Panc1 (cell line): ENCODE measurements at regions not wholly inside any gene's neighbourhood (a gene's known extent, or its start where the extent isn't known, plus 50 kb on each side); places are given as distances from the start of the nearest gene placed in this dataset.

Experiments
- ATAC-seq: fragments of 200-7000 bp; cut with Tn5 transposase; 2 replicates; pipeline ENCODE4 v1.9.1; 2020; ENCODE audit warnings: mild to moderate bottlenecking, moderate library complexity
- BruUV-seq: library from RNA; stranded (reverse); fragments of 400-500 nt; replicated peaks from 2 replicates; lab custom pipeline; 2021; lab: Mats Ljungman, UMichigan
- CTCF ChIA-PET: fragments of 300-600 bp; sonication (Branson Sonifier 250); formaldehyde crosslinking; loops from one replicate; lab custom pipeline; 2022; ENCODE audit warnings: antibody characterized with exemption; lab: Charles Lee
- POLR2A ChIA-PET: fragments of 300-600 bp; sonication (Branson Sonifier 250); formaldehyde crosslinking; loops from one replicate; lab custom pipeline; 2022; ENCODE audit warnings: antibody characterized with exemption; lab: Charles Lee
- DNase-seq: peaks from one replicate; pipeline ENCODE4 v3.0.0-alpha.2; 2010; ENCODE audit warnings: low read depth, low spot score
- H3K27ac ChIP-seq: 2 replicates; pipeline ENCODE4 v1.5.1; 2011; ENCODE audit warnings: mild to moderate bottlenecking, low read length, inconsistent platforms
- H3K27me3 ChIP-seq: fragments of 200-500 bp; sonication (Bioruptor generic); 2 replicates; pipeline ENCODE4 v1.6.0; 2014; ENCODE audit warnings: low read length, inconsistent platforms; ENCODE audit not compliant: control insufficient read depth, insufficient read depth
- H3K36me3 ChIP-seq: fragments of 200-500 bp; sonication (Bioruptor generic); 2 replicates; pipeline ENCODE4 v1.5.1; 2014; ENCODE audit warnings: inconsistent platforms, mild to moderate bottlenecking, low read length, moderate library complexity; ENCODE audit not compliant: control insufficient read depth, insufficient read depth
- H3K4me1 ChIP-seq: 2 replicates; pipeline ENCODE4 v1.5.1; 2011; ENCODE audit warnings: inconsistent platforms, mild to moderate bottlenecking, low read length, moderate library complexity; ENCODE audit not compliant: control insufficient read depth, insufficient read depth
- H3K4me3 ChIP-seq, 2 experiments: 2 replicates each; pipeline ENCODE4 v1.5.1; 2011 to 2012; ENCODE audit warnings: low read depth in 2 of 2, low read length in 2 of 2, mild to moderate bottlenecking in 2 of 2, inconsistent platforms in 1 of 2, moderate library complexity in 1 of 2
- H3K9me3 ChIP-seq: fragments of 200-500 bp; sonication (Bioruptor generic); 2 replicates; pipeline ENCODE4 v1.5.1; 2014; ENCODE audit warnings: low read depth, mild to moderate bottlenecking, inconsistent platforms, low read length, moderate library complexity; ENCODE audit not compliant: control insufficient read depth, insufficient read depth
- POLR2AphosphoS5 ChIP-seq: IDR thresholded peaks from 2 replicates; pipeline ENCODE4 v1.6.1; 2012; ENCODE audit warnings: mild to moderate bottlenecking, low read depth, low read length, moderate library complexity
- SIN3A ChIP-seq: IDR thresholded peaks from 2 replicates; pipeline ENCODE4 v1.6.1; 2012; ENCODE audit warnings: low read depth, mild to moderate bottlenecking, low read length, moderate library complexity, borderline replicate concordance; ENCODE audit not compliant: insufficient read depth
- TCF7L2 ChIP-seq: IDR thresholded peaks from 2 replicates; pipeline ENCODE4 v1.6.1; 2011; ENCODE audit warnings: mild to moderate bottlenecking, low read depth, low read length, inconsistent platforms
- in situ Hi-C: cut with HindIII; loops from 2 replicates; pipeline ENCODE4 v1.10.0; 2016; ENCODE audit warnings: low sequenced_read_pairs, low pct_unique_long_range_greater_than_20kb
- intact Hi-C: fragments of 100-400 bp; cut with micrococcal nuclease; formaldehyde crosslinking; loops from one replicate; pipeline ENCODE4 v1.10.0; 2022; ENCODE audit not compliant: unreplicated experiment
- TF ChIP-seq, protein P1 (sequence below): fragments of 450-650 bp; IDR thresholded peaks from 2 replicates; pipeline ENCODE4 v1.5.1; 2017; ENCODE audit warnings: mild to moderate bottlenecking
- TF ChIP-seq, protein P2 (sequence below), 2 experiments: IDR thresholded peaks; 2 replicates each; pipeline ENCODE4 v1.6.1; 2011 to 2012; ENCODE audit warnings: low read depth in 2 of 2, control low read depth in 1 of 2, low read length in 1 of 2, mild to moderate bottlenecking in 1 of 2, moderate library complexity in 1 of 2; ENCODE audit not compliant: insufficient read depth in 1 of 2

DNA sequence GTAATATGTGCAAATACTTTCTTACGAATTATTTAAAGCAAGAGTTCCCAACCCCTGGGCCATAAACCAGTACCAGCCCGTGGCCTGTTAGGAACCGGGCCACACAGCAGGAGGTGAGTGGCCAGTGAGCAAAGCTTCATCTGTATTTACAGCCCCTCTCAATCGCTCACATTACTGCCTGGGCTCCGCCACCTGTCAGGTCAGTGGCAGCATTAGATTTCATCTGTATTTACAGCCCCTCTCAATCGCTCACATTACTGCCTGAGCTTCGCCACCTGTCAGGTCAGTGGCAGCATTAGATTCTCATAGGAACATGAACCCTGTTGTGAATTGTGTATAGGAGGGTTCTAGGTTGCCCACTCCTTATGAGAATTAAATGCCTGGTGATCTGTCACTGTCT is 142.0 kb downstream of the RNASET2 start:
- intact Hi-C loops, result no loop called here
- ChIA-PET POLR2A (no interaction called here), CTCF (no interaction called here)
- ATAC-seq, result no peak
- Histone ChIP-seq H3K36me3 (no peaks in the 10 kb centered on the region), H3K4me3 (no peak overlapping the region), H3K27ac (no peak overlapping the region), H3K27me3 (peaks cover 9% of the 10 kb centered on the region), H3K9me3 (no peaks in the 10 kb centered on the region), H3K4me1 (no peaks in the 10 kb centered on the region)
- no peak for DNase-seq
- TF ChIP-seq, protein P1, sequence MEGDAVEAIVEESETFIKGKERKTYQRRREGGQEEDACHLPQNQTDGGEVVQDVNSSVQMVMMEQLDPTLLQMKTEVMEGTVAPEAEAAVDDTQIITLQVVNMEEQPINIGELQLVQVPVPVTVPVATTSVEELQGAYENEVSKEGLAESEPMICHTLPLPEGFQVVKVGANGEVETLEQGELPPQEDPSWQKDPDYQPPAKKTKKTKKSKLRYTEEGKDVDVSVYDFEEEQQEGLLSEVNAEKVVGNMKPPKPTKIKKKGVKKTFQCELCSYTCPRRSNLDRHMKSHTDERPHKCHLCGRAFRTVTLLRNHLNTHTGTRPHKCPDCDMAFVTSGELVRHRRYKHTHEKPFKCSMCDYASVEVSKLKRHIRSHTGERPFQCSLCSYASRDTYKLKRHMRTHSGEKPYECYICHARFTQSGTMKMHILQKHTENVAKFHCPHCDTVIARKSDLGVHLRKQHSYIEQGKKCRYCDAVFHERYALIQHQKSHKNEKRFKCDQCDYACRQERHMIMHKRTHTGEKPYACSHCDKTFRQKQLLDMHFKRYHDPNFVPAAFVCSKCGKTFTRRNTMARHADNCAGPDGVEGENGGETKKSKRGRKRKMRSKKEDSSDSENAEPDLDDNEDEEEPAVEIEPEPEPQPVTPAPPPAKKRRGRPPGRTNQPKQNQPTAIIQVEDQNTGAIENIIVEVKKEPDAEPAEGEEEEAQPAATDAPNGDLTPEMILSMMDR, result no peak
- no peak for TF ChIP-seq TCF7L2
- TF ChIP-seq SIN3A, result no peak
- TF ChIP-seq, protein P2, sequence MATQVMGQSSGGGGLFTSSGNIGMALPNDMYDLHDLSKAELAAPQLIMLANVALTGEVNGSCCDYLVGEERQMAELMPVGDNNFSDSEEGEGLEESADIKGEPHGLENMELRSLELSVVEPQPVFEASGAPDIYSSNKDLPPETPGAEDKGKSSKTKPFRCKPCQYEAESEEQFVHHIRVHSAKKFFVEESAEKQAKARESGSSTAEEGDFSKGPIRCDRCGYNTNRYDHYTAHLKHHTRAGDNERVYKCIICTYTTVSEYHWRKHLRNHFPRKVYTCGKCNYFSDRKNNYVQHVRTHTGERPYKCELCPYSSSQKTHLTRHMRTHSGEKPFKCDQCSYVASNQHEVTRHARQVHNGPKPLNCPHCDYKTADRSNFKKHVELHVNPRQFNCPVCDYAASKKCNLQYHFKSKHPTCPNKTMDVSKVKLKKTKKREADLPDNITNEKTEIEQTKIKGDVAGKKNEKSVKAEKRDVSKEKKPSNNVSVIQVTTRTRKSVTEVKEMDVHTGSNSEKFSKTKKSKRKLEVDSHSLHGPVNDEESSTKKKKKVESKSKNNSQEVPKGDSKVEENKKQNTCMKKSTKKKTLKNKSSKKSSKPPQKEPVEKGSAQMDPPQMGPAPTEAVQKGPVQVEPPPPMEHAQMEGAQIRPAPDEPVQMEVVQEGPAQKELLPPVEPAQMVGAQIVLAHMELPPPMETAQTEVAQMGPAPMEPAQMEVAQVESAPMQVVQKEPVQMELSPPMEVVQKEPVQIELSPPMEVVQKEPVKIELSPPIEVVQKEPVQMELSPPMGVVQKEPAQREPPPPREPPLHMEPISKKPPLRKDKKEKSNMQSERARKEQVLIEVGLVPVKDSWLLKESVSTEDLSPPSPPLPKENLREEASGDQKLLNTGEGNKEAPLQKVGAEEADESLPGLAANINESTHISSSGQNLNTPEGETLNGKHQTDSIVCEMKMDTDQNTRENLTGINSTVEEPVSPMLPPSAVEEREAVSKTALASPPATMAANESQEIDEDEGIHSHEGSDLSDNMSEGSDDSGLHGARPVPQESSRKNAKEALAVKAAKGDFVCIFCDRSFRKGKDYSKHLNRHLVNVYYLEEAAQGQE (IDR thresholded peaks at IDR 0.05; ENCODE audit: insufficient read depth in 1 of 2, low read depth in 2 of 2, low read length in 1 of 2), result no peak
- TF ChIP-seq POLR2AphosphoS5, result no peak
- in situ Hi-C loops, result no loop called here
- BruUV-seq, result no TSS peak

DNA sequence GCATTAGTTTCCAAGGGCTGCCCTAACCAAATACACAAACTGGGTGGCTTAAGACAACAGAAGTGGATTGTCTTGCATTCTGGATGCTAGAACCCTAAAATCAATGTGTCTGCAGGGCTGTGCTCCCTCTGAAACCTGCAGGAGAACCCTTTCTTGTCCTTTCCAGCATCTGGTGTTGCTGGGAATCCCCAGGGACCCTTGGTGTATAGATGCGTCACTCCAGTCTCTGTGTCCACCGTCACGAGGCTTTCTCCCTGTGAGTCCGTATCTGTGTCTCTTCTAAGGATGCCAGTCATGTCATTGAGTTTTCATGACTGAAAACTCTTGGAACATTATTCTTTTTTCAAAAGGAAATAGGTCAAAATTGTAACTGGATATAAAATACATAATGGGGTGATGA is 142.9 kb downstream of the RNASET2 start:
- no peaks in the 10 kb centered on the region for H3K36me3 ChIP-seq
- no peaks in the 10 kb centered on the region for H3K9me3 ChIP-seq
- H3K27ac ChIP-seq, result no peak overlapping the region
- TF ChIP-seq POLR2AphosphoS5, result no peak
- TF ChIP-seq TCF7L2, result no peak
- TF ChIP-seq, protein P2 (IDR thresholded peaks at IDR 0.05; ENCODE audit: insufficient read depth in 1 of 2, low read depth in 2 of 2, low read length in 1 of 2), result no peak
- TF ChIP-seq, protein P1, result no peak
- TF ChIP-seq SIN3A, result no peak
- intact Hi-C loops, result no loop called here
- peaks cover 5% of the 10 kb centered on the region for H3K27me3 ChIP-seq
- no peak for ATAC-seq
- CTCF ChIA-PET, result no interaction called here
- no peaks in the 10 kb centered on the region for H3K4me1 ChIP-seq
- POLR2A ChIA-PET, result no interaction called here
- BruUV-seq, result no TSS peak
- in situ Hi-C loops, result no loop called here
- H3K4me3 ChIP-seq, result no peak overlapping the region
- DNase-seq, result no peak
